IPS DF 4.7 (cell line): ENCODE measurements at regions not wholly inside any gene's neighbourhood (a gene's known extent, or its start where the extent isn't known, plus 50 kb on each side); places are given as distances from the start of the nearest gene placed in this dataset.

ENCODE experiments used
- DNase-seq: peaks from one replicate; pipeline ENCODE4 v3.0.0-alpha.2; 2013; ENCODE audit warnings: low spot score; ENCODE audit errors: extremely low read depth

DNA sequence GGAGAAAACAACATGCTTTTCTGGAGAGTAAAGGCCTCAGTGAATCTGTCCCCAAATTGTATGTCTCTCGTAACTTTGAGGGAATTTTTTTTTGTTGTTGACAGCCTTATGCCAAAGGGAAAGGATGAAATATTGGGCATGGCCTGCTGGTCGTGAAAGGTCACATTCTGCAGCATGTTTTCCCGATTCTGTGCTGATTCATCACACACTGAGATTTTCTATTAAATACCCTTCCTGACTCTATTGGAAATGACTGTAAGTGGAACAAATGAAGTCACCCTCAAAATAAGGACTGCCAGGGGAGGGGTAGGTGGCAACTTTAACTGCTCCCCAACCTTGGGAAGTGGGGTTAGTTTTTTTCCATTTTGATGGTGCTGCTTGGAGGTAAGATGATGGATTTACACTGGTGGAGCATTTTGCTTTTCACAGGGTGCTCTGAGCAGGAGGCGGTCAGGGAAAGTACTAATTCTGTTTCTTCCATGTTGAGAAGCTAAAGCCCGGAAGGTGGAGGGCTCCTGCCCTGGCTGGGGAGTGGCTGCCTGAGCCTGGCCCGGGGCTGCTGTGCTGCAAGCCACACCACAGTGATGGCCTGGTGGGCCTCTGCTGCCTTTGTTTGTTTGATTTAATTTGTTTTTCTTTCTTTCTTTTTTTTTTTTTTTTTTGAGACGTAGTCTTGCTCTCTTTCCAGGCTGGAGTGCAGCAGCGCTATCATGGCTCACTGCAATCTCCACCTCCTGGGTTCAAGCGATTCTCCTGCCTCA is 116.8 kb upstream of the SPATA13 start:
- DNase-seq, result no peak

DNA sequence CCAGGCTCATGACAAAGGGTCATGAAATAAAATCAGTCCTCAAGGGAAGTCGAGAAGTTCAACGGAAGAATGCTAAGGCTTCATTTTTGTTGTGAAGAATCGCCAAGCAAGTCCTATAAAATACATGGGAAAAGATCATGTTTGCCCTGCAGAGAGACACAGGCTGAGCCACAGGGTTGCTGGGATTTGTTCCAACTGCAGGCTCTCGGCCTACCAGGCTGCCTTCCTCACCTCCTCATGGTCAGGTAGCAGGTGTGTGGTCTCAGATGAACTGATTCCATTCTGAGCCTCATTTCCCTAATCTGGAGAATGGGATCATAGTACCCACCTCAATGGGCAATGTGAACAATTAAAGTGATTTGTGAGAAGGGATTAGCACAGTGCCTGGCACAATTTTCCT is 114.9 kb upstream of the SPATA13 start:
- no peak for DNase-seq

DNA sequence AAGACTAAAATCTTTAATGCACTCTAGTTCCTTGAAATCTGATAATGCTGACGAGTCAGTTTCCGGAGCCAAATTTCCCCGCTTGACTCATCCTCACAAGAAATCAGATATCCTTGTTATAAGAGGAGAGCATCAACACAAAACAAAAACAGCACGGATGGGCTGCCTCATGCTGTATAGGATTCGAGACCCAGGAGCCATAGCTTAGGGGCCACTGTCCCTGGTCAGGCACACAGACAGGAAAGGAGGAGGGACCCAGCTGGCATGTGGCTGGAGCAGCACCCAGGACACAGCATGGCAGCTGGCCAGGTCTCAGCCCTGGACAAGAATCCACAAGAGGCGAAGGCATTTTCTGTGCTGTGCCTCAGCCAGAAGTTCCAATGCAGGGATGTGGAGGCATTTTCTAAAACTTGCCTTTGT is 110.2 kb upstream of the SPATA13 start:
- no peak for DNase-seq

DNA sequence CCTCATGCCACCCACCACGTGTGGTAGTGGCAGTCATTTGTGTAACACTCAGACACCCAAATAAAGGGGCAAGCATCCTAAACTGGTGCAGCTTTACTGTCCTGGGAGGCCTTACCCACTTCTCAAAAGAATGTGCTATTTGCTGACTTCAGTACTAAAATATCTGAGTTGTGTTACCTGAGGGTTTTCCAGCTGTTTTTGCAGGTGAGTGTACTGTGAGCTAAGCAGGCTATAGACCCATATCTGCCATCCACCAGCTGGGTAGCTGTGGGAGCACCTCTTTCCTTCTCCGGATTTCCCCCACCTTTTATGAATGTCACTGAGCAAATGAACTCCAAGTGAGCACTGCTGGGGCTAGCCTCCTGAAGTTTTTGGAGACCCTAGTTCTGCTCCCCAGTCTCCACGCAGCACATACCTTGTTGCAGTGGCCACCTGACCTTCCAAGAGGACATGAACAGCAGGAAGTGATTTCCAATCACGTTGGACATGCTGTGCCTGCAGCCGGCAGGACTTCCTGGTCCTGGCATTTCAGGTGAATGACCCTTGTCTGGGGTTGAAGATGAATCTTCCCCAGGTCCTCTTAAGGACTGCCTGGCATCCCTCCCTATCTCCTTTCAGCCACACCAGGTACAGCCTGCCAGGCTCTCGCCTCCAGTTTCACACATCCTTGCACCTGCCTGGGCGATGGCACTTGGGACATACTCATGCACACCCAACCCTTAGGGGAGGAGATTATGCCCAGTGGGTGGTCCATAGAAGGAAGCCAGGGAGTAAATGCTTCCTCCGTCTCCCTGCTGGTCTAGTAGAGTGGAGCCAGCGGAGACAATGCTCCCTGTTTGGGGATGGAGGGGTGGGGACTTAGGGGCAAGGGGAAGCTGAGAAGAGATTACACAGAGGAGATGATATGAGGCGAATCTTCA is 109.5 kb upstream of the SPATA13 start:
- DNase-seq, result no peak

DNA sequence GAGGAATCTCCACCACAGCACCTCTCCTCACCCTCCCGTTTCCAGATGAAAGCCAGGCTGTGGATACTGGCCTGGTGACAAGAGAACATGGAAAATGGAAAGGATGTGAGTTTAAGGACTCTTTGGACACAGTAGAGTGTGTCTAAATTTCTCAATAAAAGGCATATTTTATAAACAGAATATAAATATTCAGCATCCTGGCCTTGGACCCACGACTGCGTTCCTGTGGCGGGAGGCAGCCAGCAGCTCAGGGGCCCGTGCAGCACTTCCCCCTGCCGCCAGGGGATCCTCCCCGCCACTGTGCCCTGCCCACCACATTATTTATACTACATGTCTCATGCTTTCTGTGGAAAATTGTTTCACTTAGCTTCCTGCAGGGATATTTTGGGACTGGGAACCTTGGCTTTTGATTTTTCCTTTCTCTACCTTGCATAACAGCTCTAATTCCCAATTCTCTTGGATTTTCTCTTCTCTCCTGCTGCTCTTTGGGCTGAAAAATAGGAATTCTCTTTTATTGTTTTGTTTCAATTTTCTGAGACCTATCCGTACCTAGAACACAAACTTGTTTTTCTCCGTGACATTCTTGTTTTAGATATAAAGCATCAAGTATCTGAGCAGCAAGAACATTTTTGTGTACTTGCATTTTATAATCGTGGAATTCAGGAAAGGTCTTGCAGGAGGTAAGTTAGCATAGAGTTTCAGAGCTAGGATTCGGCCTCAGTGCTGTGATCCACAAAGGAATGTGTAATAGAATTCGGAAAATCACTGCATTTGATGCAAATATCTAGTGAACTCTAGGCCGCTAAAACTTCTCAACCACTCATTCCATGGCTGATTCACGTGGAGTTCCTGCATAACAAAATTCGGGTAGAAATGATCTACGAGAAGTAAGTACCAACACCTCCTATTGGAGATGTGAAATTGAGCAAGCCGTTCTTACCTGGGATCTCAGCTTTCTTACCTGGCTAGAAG is 107.7 kb upstream of the SPATA13 start:
- DNase-seq, result no peak

DNA sequence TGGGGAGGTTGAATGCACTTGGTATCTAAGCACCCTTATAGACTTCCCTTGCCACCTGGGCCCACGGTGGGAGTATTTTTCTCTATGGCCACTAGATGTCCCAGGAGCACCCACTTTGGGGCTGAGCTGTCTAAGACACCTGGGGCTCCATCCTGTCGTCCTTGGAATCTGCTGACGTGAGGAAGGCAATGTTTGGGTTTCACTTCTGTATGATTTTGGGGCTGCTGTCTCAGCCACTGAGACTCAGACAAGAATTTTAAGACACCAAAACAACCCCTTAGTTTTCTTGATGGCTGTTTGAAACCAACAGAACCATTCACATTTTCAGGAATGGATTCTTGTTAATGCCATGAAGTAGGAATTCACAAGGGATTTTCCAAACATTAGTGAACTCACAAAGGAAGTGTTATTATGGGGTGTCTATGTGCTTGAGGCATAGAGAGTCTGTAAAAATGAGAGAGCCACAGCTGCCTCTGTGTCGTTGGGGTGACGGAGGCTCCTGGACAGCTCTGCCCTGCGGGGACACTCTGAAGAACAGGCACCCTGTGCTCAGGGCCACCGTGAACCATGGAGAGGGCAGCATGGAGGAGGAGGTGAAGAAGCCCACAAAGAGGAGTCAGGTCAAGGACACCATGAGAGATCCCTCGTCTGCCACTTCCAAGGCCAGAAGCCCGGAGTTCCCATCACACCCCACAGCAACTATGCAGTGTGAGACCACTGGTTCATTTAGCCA is 106.8 kb upstream of the SPATA13 start:
- DNase-seq, result peak; percentile 72

DNA sequence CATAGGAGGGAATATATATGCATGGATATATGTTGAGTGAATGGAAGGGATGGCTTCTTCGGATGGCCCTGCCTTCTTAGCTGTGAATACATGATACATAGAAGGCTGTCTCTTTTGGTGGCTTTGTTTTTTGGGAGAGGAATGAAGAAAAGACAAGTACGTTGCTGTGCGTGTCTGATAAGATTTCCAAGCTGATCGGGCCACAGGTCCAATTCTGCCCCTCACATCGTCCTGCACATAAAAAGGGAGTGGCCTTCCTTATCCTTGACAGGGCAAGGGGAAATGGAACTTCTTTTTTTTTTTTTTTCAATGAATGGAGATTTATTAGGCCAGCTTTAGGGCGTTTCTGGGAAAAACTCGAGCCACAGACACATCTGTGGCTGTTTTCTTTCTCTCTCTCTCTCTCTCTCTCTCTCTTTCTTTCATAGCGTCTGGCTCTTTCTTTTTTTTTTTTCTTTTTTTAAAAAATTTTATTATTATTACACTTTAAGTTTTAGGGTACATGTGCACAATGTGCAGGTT is 103.8 kb upstream of the SPATA13 start:
- DNase-seq, result no peak

DNA sequence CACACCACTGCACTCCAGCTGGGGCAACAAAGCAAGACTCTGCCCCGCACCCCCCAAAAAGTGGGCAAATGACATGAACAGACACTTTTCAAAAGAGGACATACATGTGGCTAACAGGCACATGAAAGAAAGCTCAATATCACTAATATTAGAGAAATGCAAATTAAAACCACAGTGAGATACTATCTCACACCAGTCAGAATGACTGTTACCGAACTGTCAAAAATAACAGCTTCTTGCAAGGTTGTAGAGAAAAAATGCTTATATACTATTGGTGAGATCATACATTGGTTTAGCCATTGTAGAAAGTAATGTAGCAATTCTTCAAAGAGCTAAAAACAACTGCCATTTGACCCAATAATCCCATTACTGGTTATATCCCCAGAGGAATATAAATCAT is 99.5 kb upstream of the SPATA13 start:
- DNase-seq, result no peak

DNA sequence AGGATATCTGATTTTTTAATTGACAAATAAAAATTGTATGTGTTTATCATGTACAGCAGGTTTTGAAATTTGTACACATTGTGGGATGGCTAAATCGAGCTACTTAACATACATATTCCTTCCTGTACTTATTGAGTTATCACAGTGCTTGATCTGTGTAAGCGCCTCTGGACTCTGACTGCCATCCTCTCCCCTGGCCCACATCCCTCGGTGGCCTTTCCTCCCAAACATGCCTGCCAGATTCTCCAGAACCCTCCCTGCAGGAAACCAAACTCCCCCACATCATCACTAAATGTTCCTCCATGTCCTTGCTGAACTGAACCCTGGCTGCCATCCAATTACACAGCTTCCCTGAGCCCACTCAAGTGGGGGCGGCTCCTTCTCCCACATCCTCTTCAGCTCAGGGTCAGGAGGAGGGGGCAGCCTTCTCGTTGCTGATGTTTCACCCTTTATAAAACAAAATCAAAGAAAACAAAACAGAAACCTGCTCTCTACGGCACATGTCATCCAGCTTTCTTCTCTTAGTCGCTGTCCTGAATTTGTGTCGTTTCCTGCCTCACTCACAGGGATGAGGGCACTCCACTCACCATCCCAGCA is 97.1 kb upstream of the SPATA13 start:
- no peak for DNase-seq

DNA sequence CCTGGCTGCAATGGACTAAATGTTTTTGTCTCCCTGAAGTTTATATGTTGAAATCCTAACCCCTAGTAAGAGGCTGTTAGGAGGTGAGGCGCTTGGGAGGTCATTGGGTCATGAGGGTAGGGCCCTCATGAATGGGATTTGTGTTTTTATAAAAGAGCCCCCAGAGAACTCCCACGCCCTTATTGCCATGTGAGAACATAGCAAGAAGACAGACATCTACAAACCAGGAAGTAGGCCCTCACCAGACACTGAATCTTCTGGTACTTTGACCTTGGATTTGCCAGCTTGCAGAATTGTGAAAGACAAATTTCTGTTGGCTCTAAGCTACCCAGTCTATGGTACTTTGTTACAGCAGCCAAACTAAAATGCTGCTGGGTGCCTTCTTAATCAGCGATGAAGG is 96.1 kb upstream of the SPATA13 start:
- no peak for DNase-seq

DNA sequence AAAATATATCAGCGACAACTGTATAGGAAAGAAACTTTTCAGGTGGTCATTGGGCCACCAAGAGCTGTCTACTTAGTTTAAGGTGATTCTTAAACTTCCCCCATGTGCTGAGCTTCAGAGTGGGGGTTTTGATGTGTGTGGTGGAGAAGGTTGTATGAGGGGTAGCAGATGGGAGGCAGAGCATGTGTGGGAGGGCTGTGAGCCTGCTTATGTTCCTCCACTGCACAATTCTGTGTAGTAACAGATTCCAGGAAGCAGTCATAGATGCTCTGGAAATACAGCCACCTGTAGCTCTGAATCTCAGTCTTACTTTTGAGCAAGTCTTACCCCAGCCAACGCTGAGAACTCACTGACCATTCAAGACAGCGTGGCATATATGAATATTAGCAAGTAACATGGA is 95.3 kb upstream of the SPATA13 start:
- DNase-seq, result no peak

DNA sequence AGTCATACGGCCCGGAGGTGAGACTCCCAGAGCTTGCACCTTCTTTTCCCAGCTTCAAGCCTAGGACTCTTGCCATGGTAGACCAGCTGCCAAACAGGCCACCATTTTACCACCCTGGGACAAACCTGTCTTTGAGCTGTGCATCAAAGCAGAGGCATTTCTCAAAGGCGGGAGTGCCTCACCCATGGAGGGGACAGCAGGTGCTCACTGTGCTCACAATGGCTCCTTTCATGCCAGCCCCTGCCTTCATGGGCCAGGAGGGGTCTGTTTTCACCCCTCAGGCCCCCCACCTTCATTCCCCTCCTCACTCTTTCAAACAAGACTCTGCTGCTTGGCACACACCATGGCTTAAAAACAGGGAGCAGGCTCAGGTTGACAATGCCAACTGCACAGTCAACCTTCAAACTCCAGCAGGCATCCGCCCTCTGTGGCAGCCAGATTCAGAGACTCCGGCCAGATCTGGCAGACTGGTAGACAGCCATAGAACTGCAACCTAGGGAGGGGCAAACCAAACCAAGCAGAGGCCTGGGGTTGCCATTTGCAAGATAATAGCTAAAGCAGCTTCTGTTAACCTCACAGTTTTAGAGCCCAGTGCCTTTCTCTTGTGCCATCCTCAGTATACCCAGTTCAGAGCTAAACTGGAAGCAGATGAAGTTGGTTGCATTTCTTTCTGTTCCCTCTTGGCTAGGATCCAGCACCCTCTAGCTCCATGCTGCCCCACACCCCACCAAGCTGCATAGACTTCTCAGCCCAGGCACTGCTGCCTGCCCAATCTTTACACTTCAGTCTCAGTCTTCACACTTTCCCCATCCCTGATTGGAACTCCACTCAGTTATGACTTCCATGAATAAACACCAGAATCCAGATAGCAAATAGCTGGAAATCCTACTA is 93.9 kb upstream of the SPATA13 start:
- DNase-seq, result no peak

DNA sequence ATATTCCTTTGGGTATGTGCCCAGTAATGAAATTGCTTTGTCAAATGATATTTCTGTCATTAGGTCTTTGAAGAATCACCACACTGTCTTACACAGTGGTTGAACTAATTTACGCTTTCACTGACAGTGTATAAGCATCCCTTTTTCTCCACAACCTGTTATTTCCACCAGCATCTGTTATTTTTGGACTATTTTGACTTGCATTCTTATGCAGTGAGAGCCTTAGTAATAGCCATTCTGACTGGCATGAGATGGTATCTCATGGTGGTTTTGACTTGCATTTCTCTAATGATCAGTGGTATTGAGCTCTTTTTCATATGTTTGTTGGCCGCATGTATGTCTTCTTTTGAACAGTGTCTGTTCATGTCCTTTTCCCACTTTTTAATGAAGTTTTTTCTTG is 92.0 kb upstream of the SPATA13 start:
- DNase-seq, result no peak

DNA sequence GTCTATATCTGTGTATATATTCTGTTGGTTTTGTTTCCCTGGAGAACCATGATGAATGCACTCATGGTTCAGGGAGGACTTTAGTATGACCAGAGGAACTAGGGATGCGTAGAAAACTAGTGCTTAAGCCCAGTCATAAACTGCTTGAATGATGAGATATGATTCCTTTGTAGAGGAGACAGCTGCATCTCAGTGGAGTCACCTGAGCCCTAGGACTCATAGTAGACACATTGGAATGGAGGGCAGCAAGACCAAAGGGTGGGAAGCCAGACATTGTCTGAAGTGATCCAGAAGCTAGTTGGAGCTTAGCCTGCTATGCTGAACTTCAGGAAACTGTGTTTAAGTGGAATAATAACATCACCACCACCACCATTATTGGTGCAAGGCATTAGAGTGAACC is 89.5 kb upstream of the SPATA13 start:
- no peak for DNase-seq

DNA sequence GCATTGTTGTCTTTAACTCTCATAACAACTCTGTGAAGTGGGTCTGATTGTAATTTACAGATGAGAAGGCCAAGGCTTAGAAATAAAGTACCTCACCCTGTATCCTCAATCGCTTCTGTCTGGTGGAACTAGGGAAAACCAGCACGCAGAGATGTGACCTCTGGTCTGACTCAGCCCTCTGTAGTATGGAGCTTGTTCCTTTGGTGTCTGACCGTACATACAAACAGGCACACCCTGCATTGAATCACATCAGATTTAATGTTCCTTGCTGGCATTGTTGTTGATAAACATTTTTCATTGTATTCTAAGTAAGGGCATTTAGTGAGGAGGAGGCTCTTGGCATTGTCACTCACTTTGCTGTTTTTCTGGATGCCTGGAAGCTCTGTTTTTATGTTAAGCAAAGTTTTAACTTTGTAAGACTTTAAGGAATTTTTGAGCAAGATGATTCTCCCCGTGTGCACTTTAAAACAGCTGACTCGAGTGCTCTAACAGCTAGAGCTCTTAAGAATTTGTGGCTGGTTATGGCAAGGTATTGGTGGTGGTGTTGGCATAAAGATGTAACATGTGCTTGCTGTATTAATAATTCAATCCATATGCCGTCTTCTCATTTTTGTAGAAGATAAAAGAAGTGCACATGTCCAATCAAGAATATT is 89.0 kb upstream of the SPATA13 start:
- DNase-seq, result no peak

DNA sequence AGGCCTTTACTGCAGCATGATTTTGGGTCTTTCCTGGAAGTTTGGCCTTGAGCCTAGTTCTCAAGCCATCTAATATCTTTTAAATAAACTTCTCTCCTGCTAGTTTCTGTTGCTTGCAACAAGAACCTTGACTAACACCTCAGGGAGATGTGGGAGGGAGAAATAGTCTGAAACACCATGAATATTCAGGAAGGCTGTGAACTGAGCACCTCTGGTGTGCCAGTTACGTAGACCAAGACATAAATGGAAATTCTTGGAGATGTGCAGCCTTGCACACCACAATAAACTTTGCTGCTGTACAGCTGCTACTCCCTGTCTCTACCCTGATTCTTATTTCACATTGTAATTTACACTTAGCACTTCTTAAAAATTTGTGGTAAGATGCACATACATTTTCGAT is 86.9 kb upstream of the SPATA13 start:
- no peak for DNase-seq

DNA sequence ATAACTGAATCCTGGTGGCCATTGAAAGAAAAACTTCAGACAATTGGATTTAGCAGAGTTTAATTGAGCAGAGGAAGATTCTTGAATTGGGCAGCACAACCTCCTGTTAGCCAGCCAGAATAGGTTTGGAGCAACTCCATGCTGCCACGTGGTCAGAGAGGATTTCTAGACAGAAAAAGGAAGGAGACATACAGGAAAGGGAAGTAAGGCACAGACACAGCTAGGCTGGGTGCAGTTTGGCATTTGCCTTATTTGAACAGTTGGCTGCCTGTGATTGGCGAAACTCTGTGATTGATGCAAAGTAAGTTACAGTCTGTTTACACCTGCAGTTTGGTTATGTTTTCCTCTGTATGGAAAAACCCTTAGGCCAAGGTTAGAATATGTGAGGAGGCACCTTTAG is 85.8 kb upstream of the SPATA13 start:
- DNase-seq, result no peak

DNA sequence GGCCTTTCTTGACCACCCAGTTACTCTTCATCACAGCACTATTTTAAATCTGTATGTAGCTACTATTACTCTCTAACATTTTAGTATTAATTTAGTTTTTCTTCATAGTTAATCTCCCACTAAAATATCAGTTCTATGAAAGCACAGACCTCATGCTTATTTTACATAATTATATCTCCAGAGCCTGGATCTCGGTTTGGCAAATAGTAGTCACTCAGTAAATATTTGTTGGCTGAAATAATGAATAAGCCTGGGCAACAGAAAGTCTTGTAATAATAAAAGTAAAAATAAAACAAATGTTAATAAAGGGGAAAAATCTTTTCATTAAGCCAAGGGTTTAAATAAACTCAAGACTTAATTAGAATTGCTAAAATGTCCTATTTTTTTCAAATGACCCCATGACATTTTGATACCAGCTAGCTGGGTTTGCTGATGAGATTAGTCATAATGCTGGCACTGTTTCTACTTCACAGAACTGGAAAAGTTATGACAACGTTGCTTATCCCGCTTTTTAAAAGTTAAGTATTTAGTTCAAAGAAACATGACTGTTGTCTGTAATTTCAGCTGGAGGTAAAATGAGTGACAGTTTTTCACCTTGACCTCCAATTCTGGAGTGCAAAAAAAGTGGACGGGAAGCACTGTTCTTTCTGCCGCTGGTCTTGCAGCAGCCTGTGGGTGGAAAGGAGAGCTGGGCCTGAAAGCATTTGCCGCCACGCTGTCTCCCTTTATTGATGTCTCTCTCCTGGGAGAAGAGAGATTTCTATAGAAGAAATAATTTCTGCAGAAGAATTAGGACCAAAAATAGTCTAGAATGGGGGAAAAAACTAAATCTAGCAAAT is 85.2 kb upstream of the SPATA13 start:
- no peak for DNase-seq
